Glutamatergic neuron (in vitro differentiated cells): ENCODE measurements at regions not wholly inside any gene's neighbourhood (a gene's known extent, or its start where the extent isn't known, plus 50 kb on each side); places are given as distances from the start of the nearest gene placed in this dataset.

Source experiments
- DNase-seq: peaks from one replicate; pipeline ENCODE4 v3.0.0; 2022
- H3K27ac Mint-ChIP-seq: one replicate; pipeline ENCODE4 v1.8.0; 2020; ENCODE audit warnings: mild to moderate bottlenecking, mixed read lengths, inconsistent platforms; ENCODE audit not compliant: unreplicated experiment
- H3K27me3 Mint-ChIP-seq: one replicate; pipeline ENCODE4 v1.8.0; 2020; ENCODE audit warnings: mild to moderate bottlenecking, moderate library complexity, mixed read lengths, inconsistent platforms; ENCODE audit not compliant: unreplicated experiment
- H3K36me3 Mint-ChIP-seq: one replicate; pipeline ENCODE4 v1.8.0; 2020; ENCODE audit warnings: mild to moderate bottlenecking, mixed read lengths, inconsistent platforms; ENCODE audit not compliant: unreplicated experiment
- H3K4me1 Mint-ChIP-seq: one replicate; pipeline ENCODE4 v1.8.0; 2020; ENCODE audit warnings: mild to moderate bottlenecking, low read depth, mixed read lengths, inconsistent platforms; ENCODE audit not compliant: unreplicated experiment
- H3K4me3 Mint-ChIP-seq: one replicate; pipeline ENCODE4 v1.8.0; 2020; ENCODE audit warnings: mild to moderate bottlenecking, mixed read lengths, inconsistent platforms; ENCODE audit not compliant: unreplicated experiment
- H3K9me3 Mint-ChIP-seq: one replicate; pipeline ENCODE4 v1.8.0; 2020; ENCODE audit warnings: mild to moderate bottlenecking, moderate library complexity, mixed read lengths, inconsistent platforms; ENCODE audit not compliant: unreplicated experiment
- CTCF ChIP-seq: fragments of 200-600 bp; sonication (generic); IDR thresholded peaks from one replicate; pipeline ENCODE4 v1.5.0; 2021; ENCODE audit not compliant: partially characterized antibody, unreplicated experiment

GRCh38 chr1:88354256-88354655 is 329.8 kb upstream of the PKN2 start:
- Mint-ChIP-seq H3K9me3 (no peaks in the 10 kb centered on the region), H3K36me3 (no peaks in the 10 kb centered on the region), H3K27me3 (no peaks in the 10 kb centered on the region), H3K27ac (no peak overlapping the region), H3K4me3 (no peak overlapping the region), H3K4me1 (peaks cover 5% of the 10 kb centered on the region)
- no peak for DNase-seq
- no peak for TF ChIP-seq CTCF

GRCh38 chr1:88357729-88358128 is 326.3 kb upstream of the PKN2 start:
- no peaks in the 10 kb centered on the region for H3K36me3 Mint-ChIP-seq
- H3K9me3 Mint-ChIP-seq = no peaks in the 10 kb centered on the region

GRCh38 chr1:88371436-88372023 is 312.5 kb upstream of the PKN2 start:
- no peaks in the 10 kb centered on the region for H3K36me3 Mint-ChIP-seq
- no peak for TF ChIP-seq CTCF
- no peak overlapping the region for H3K4me3 Mint-ChIP-seq
- no peak for DNase-seq
- no peak overlapping the region for H3K27ac Mint-ChIP-seq
- H3K9me3 Mint-ChIP-seq = no peaks in the 10 kb centered on the region
- no peaks in the 10 kb centered on the region for H3K4me1 Mint-ChIP-seq
- H3K27me3 Mint-ChIP-seq = no peaks in the 10 kb centered on the region

More at GRCh38 chr1:88357729-88358128, 326.3 kb upstream of the PKN2 start:
- Mint-ChIP-seq H3K4me1 (no peaks in the 10 kb centered on the region), H3K27me3 (no peaks in the 10 kb centered on the region), H3K27ac (no peak overlapping the region), H3K4me3 (no peak overlapping the region)
- TF ChIP-seq CTCF = no peak
- DNase-seq = no peak

- no peaks in the 10 kb centered on the region for H3K36me3 Mint-ChIP-seq
Observed at GRCh38 chr1:88375977-88376376, 308.1 kb upstream of the PKN2 start.

More at GRCh38 chr1:88375977-88376376, 308.1 kb upstream of the PKN2 start:
- Mint-ChIP-seq H3K27me3 (no peaks in the 10 kb centered on the region), H3K27ac (no peak overlapping the region), H3K4me1 (no peaks in the 10 kb centered on the region), H3K9me3 (peaks cover 3% of the 10 kb centered on the region), H3K4me3 (no peak overlapping the region)
- DNase-seq = no peak
- no peak for TF ChIP-seq CTCF
